HG02970 (cell line): ENCODE measurements at regions not wholly inside any gene's neighbourhood (a gene's known extent, or its start where the extent isn't known, plus 50 kb on each side); places are given as distances from the start of the nearest gene placed in this dataset.
"Not testable (repeated sequence)": the region's sequence is repeated elsewhere in the genome, so short reads cannot be mapped to it uniquely, and the experiment has no call there.

Experiments used
- ATAC-seq: cut with Tn5 transposase; IDR thresholded peaks from one replicate; pipeline ENCODE4 v1.9.1; 2021; ENCODE audit warnings: mild to moderate bottlenecking, moderate library complexity, moderate number of reproducible peaks; ENCODE audit not compliant: unreplicated experiment, low FRiP score

DNA sequence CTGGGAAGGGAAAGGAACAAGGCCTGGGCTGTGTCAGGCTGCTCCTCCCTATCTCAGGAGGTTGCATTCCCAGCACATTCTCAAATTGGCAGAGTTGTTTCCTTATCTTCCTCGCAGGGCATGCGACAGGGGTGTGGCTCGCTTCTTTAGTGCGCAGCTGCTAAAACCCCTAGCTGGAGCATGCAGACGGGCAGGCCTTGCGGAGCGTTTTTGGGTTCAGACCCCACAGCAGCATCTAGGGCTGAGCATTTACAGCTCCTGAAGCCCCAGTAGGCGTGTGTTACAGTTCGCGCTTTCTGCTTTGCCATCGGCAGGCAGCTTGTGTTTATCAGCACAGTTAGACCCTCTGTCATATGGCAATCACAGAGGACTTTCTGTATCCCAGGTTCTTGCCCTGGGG is 392.4 kb downstream of the TECRL start:
- ATAC-seq: no peak

DNA sequence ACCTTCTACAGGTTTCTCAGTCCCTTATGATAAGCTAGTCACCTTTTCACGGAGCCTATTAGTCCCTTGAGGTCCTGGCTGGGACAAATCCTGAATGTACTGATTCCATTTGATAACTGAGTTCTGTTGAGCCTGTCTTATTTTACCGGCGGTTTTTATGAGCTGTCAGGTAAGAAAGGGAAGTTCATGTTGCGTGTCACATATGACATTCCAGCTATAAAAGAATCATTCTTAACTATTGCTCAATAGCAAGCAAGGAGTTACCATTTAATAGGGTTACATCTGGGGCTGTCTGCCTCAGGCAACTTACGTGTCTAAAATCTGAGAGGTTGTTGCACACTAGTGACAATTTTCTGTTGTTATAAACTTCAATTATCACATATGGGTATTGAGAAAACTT is 394.6 kb downstream of the TECRL start:
- ATAC-seq: no peak

- ATAC-seq: no peak
These were observed 407.9 kb downstream of the TECRL start for GRCh38 chr4:64001229-64001898.

GRCh38 chr4:64000241-64000640 is 409.0 kb downstream of the TECRL start:
- no peak for ATAC-seq

GRCh38 chr4:63986253-63986652 is 423.0 kb downstream of the TECRL start:
- no peak for ATAC-seq

DNA sequence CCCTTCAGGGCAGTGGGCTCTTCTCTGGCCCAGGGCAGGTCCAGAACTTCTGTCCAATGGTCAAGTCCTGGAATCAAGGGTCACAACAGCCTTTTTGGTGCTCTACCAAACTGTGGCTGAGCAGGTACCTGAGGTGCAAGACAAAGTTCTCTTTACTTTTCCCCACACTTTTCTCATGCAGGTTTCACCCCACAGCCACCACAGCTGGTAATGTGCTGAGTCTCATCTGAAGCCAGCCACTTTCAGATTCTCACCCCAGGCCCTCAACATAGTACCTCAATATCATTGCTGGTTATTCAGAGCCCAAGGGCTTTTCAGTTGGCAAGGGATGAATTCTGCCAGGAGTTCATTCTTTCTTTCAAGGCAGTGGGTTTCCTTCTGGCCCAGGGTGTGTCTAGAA is 426.0 kb downstream of the TECRL start:
- ATAC-seq: no peak

- no peak for ATAC-seq
These were observed 443.4 kb downstream of the TECRL start for GRCh38 chr4:63965875-63966274.

DNA sequence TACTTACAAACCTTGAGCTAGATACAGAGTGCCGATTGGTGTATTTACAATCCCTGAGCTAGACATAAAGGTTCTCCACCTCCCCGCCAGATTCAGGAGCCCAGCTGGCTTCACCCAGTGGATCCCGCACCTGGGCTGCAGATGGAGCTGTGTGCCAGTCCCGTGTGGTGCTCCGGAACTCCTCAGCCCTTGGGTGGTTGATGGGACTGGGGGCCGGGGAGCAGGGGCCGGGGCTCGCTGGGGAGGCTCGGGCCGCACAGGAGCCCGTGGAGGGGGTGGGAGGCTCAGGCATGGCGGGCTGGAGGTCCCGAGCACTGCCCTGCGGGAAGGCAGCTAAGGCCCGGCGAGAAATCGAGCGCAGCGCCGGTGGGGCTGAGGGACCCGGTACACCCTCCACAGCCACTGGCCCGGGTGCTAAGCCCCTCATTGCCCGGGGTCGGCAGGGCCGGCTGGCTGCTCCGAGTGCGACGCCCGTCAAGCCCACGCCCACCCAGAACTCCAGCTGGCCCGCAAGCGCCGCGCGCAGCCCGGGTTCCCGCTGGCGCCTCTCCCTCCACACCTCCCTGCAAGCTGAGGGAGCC is 466.5 kb downstream of the TECRL start:
- not testable (repeated sequence) for ATAC-seq

DNA sequence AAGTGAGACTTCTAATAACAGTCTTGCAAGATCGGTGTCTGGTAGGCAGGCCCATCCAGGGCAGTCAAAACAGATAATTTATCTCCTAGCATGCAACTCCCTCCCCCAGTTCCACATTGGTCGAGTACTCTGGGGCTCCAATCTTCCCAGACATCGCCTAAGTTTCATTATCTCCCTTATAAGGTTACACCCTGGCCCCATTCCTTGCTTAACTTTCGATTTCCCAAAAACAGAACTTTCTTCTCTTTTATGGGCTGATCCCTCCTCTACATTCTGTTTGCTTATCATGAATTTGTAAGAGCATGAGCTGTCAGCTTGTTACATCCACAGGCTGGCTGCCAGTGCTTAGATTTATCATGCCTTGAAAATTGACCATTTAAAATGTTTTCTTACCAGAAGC is 471.3 kb downstream of the TECRL start:
- no peak for ATAC-seq

- ATAC-seq: no peak
These were observed 487.1 kb downstream of the TECRL start for GRCh38 chr4:63922146-63922545.

GRCh38 chr4:63921561-63921960 is 487.7 kb downstream of the TECRL start:
- no peak for ATAC-seq

DNA sequence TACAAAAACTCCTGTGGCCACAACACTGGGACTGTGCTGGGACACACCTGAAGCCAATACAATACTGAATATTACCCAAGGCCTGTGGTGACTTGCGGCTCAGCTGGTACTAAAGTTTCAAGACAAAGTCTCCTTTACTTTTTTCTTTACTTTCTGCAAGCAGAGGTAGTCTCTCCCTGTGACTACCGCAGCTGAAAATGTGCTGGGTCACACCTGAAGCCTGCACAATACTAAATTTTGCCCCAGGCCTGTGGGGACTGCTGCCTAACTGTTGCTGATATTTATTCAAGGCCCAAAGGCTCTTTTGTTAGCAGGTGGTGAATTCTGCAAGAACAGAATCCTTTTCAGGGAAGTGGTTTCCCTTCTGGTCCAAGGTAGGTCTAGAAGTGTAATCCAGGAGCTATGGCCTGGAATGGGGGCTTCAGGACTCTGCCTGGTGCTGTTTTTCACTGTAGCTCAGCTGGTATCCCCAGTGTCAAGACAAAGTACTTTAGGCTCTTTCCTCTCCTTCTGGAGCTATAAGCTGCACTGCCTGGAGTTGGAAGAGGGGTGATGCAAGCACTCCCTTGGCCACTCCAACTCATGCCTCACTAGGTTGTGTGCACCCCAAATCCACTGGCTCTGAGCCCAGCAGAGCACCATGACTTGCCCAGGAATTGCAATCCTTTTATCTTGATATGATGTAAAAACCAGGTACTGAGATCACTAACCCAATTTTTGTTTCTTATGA is 489.4 kb downstream of the TECRL start:
- ATAC-seq: no peak

- ATAC-seq: no peak
These were observed 502.5 kb downstream of the TECRL start for GRCh38 chr4:63906660-63907183.

DNA sequence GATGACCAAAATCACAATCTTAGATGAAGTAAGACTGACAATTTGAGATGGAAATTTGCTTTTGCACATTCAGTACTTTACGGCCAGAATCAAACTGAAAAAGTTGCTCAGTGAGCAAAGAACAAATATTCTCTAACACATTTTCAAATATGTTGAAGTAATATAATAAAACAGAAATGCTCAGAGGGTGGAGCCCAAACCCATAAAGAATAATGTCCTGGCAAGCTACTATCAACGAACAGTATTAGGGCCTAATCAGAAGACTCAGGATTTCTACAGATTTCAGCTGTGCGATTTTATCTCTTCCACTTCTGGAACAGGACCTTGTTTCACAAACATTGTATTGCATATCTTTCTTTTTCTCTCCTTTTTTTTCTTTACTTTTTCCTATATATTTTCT is 505.0 kb downstream of the TECRL start:
- ATAC-seq: no peak

DNA sequence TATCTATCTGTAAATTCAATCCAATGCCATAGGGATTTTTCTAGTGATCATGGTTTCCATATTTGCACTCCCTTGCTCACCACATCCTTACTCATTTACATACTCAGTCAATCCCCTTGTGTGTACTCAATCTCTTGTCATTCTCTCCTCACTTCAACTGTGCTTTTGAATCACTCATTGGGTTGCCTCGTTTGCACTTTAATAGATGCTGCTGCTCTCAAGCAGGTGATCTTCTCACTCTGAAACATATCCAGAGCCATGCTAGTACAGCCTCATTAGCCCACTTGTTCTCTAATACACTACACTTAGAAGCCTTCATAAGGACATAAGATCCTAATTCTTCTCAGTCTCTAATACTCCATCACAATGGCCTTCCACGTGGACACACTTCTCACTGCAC is 507.9 kb downstream of the TECRL start:
- no peak for ATAC-seq

DNA sequence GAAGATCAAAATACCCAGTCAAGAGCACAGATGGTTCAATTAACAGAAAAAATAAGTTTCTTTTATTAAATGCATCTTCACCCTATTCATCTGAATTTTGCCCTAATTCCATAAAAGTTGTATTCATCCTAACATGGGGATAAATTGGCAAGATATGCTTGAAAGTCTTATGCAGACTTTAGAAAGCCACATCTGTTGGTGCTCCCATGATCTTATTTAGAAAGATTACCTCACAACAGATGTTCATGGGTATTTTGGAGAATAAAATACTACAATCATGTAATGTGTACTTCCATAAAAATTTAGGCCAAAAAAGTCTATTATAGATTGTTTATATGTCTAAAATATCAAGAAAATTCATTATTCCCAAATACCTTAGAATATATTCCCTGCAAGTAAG is 510.3 kb downstream of the TECRL start:
- no peak for ATAC-seq

GRCh38 chr4:63894161-63894560 is 515.1 kb downstream of the TECRL start:
- no peak for ATAC-seq

DNA sequence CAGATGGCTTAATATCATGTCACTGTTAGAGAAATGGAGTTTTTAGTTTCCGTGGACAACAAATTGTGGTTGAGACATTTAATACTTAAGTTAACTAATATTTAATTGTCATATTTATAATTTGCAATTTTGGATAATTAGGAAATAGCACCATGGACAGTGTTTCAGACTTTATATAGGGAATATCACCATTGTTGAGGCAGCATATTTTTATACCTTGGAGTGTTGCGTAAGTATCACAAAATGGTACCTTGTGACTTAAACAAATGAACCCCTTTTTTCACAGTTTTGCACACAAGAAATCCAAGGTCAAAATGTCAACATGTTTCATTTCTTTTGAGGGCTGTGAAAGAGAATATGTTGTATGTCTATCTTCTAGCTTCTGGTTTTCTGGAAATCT is 539.9 kb downstream of the TECRL start:
- ATAC-seq: no peak

- ATAC-seq: no peak
These were observed 557.8 kb downstream of the TECRL start for GRCh38 chr4:63851496-63851895.

- ATAC-seq: no peak
These were observed 568.0 kb downstream of the TECRL start for GRCh38 chr4:63841266-63841665.

DNA sequence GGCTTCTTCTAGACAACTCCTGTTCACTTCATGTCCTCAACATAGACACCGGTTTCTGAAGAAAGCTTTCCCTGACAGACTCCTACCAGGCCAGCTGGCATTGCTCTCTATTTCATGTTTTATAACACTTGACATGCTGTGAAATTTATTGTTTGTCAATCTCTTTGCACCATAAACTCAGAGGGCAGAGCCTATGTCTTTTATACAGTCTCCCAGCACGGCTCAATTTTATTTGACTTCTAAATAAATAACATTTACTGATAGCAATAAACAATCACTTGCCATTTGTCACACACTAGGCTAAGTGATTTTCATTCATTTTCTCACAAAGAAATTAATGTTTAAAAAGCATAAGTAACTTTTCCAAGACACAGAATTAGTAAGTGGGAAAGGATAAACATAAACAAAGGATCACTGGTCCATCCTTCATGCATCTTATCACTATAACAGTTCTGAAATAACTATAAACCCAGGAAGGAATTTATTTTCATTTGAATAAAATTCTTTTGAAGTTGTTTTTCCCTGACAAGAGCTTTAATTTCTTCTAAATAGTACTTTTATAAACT is 577.6 kb downstream of the TECRL start:
- ATAC-seq: no peak
